Right cardiac atrium (tissue), 5 donors: ENCODE measurements at regions not wholly inside any gene's neighbourhood (a gene's known extent, or its start where the extent isn't known, plus 50 kb on each side); places are given as distances from the start of the nearest gene placed in this dataset.

Source experiments
- ATAC-seq, 2 donors: fragments of 200-7000 bp; cut with Tn5 transposase; one replicate each; pipeline versions ENCODE4 v1.8.0 to v1.9.1; 2020; ENCODE audit warnings: moderate library complexity in 2 of 2, mild to moderate bottlenecking in 1 of 2
- DNase-seq, 3 donors: peaks; one replicate each; pipeline ENCODE4 v3.0.0-alpha.2; 2020
- H3K27ac ChIP-seq: one replicate; pipeline ENCODE4 v1.5.1; 2013; ENCODE audit warnings: mild to moderate bottlenecking, low read length, control low read depth, moderate library complexity
- H3K27me3 ChIP-seq: one replicate; pipeline ENCODE4 v1.6.1; 2013; ENCODE audit not compliant: control insufficient read depth, insufficient read depth
- H3K4me1 ChIP-seq: one replicate; pipeline ENCODE4 v1.6.1; 2013; ENCODE audit warnings: low read length; ENCODE audit not compliant: control insufficient read depth, insufficient read depth
- H3K4me3 ChIP-seq: one replicate; pipeline ENCODE4 v1.5.1; 2013; ENCODE audit warnings: low read length, control low read depth
- H3K9me3 ChIP-seq: one replicate; pipeline ENCODE4 v1.6.1; 2013; ENCODE audit warnings: low read length; ENCODE audit not compliant: control insufficient read depth
- WGBS: extraction: QIAGEN DNeasy Blood & Tissue Kit; methylation state at CpG from one replicate; pipeline ENCODE4 v1.1.7; 2013; 5-methylcytosine and 5-hydroxymethylcytosine counted together
- intact Hi-C, 4 donors: fragments of 100-400 bp; cut with DNase I; formaldehyde crosslinking; loops; one replicate each; pipeline versions ENCODE4 v1.11.0 to v1.14.0; 2022 to 2023
- donor health status: healthy with polysubstance abuse.
- donor health status: DM: no; HTN: yes; CAD: no.
- donor health status: DM: no; HTN: no; CAD: no.
- donor health status: DM: no; HTN: yes; CAD: no; lungs with severe emphysema.
- donor health status: DM: yes; HTN: yes; CAD: no.

- Histone ChIP-seq H3K27ac (no peak overlapping the region), H3K4me1 (no peaks in the 10 kb centered on the region), H3K4me3 (no peak overlapping the region), H3K27me3 (no peaks in the 10 kb centered on the region), H3K9me3 (no peaks in the 10 kb centered on the region)
- DNase-seq, result no peak
- 92% methylated on average over 2 of the region's 2 CpGs for WGBS
- ATAC-seq, result no peak
- intact Hi-C loops, result no loop called here
These were observed 69.7 kb downstream of the PSMB1 start for GRCh38 chr6:170483413-170483812.

DNA sequence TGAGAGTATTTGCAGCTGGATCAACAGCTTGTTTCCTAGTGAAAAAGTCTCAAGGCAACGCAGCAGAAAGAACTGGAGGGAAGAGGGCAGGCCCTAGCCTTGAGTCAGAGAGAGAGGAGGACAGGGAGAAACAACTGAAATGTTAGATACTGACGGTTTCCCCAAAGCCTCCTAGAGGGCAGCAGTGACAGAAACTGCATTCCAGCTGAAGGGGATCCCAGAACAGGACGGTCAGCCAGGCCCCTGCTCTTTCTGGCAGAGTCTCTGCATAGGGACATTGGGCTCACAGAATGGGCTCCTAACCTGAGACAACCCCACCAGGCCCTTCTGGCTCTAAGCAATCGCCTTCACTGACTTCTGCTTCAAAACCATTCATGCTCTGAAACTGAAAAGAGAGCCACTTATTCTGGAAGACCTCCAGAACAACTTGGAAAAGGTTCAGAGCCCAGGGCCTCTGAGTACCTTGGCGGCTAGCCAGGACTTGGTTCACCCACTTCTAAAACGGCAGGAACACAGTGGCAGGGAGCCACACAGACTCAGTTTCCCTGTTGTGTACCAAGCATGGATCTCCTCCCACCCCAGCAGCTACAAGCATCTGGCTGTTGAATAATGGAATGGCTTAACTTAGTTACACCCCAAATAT lies 72.9 kb downstream of the PSMB1 start:
- Histone ChIP-seq H3K9me3 (no peaks in the 10 kb centered on the region), H3K27me3 (no peaks in the 10 kb centered on the region), H3K4me3 (no peak overlapping the region), H3K27ac (peak overlapping the region; percentile 31), H3K4me1 (no peaks in the 10 kb centered on the region)
- DNase-seq (peak in 2 of 3 donors; percentile 61 to 73), ATAC-seq (peak; percentile 69 to 85)
- 25% methylated on average over 6 of the region's 6 CpGs for WGBS
- intact Hi-C loops, result no loop called here

DNA sequence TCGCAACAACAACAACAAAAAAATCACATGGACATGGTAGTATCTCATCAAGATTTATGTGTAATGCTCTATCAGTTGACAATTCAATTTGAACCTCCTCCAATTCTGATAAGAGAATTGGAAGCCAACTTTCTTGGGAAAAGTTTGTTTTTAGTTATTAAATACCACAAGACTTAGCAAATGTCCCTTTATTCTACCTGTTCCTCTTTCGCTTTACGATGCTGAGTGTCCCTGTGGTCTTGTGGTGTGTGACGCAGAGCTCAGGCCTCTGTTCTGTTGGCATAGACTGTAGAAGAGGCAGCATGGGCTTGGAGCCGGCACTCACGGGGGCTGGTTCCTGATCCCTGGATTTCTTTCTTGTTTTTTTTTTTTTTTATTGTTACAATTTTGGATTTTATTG lies 76.7 kb downstream of the PSMB1 start:
- intact Hi-C loops, result no loop called here
- no peak overlapping the region for H3K27ac ChIP-seq
- no peaks in the 10 kb centered on the region for H3K9me3 ChIP-seq
- no peaks in the 10 kb centered on the region for H3K27me3 ChIP-seq
- no peak for ATAC-seq
- 84% methylated on average over 6 of the region's 6 CpGs for whole genome bisulfite sequencing
- DNase-seq, result no peak
- no peaks in the 10 kb centered on the region for H3K4me1 ChIP-seq
- no peak overlapping the region for H3K4me3 ChIP-seq

GRCh38 chr6:170475118-170475517 lies 78.0 kb downstream of the PSMB1 start:
- intact Hi-C loops, result no loop called here
- Histone ChIP-seq H3K27ac (no peak overlapping the region), H3K4me1 (no peaks in the 10 kb centered on the region), H3K9me3 (no peaks in the 10 kb centered on the region), H3K4me3 (no peak overlapping the region), H3K27me3 (no peaks in the 10 kb centered on the region)
- DNase-seq (no peak), ATAC-seq (no peak)
- 78% methylated on average over 3 of the region's 3 CpGs for WGBS

GRCh38 chr6:170473801-170474200 lies 79.3 kb downstream of the PSMB1 start:
- H3K4me3 ChIP-seq, result no peak overlapping the region
- no peaks in the 10 kb centered on the region for H3K27me3 ChIP-seq
- no peak overlapping the region for H3K27ac ChIP-seq
- no peaks in the 10 kb centered on the region for H3K9me3 ChIP-seq
- no peaks in the 10 kb centered on the region for H3K4me1 ChIP-seq
- intact Hi-C loops, result no loop called here
- DNase-seq (no peak), ATAC-seq (no peak)
- WGBS, result 86% methylated on average over 7 of the region's 7 CpGs

DNA sequence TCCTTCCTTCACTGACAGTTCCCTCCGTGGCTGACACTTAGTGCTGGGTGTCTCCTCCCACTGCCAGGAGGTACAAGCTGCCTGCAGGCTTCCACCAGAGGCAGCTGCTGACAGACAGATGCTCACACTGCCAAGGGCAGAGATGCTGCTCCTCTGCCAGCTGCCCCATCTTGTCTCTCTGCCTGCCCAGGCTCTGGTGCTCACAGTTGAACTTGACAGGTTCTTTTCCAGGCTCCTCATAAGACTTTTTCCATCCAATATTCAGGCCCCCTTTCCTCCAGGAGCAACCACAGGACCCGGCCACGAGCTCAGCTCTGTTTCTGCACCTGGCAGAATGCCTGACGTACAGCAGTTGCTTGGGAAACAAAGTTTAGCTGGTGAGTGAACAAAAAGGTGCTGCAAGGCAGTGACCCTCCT lies 79.8 kb downstream of the PSMB1 start:
- H3K4me3 ChIP-seq, result no peak overlapping the region
- intact Hi-C loops, result no loop called here
- 28% methylated on average over 4 of the region's 4 CpGs for WGBS
- H3K27ac ChIP-seq, result no peak overlapping the region
- no peaks in the 10 kb centered on the region for H3K4me1 ChIP-seq
- no peaks in the 10 kb centered on the region for H3K9me3 ChIP-seq
- H3K27me3 ChIP-seq, result no peaks in the 10 kb centered on the region
- DNase-seq (peak; percentile 34 to 76 (median 71)), ATAC-seq (peak; percentile 88 to 94)

GRCh38 chr6:170471491-170471890 lies 81.6 kb downstream of the PSMB1 start:
- intact Hi-C loops, result no loop called here
- no peak for ATAC-seq

DNA sequence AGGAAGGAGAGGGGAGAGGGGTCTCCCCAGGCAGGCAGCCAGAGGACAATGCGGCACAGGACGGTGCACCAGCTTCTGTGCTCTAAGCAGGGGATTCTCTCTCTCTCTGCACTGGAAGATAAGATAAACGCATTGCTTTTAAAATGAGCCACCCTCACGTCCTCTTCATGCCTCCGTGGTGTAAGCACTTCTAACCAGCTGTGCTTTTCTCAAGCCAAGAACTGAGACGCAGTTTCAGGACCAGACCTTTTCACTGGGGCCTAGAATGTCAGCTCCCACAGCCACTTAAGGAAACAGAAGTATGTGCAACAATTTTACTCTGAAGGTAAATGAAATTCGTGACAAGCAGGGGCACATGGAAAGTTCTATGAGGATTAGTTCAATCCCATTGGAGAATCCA lies 82.4 kb downstream of the PSMB1 start:
- Histone ChIP-seq H3K4me1 (no peaks in the 10 kb centered on the region), H3K4me3 (no peak overlapping the region), H3K27me3 (no peaks in the 10 kb centered on the region), H3K27ac (no peak overlapping the region), H3K9me3 (no peaks in the 10 kb centered on the region)
- ATAC-seq (no peak), DNase-seq (no peak)
- intact Hi-C loops, result no loop called here
- WGBS, result 19% methylated on average over 7 of the region's 7 CpGs

More at GRCh38 chr6:170471491-170471890, 81.6 kb downstream of the PSMB1 start:
- H3K4me1 ChIP-seq, result no peaks in the 10 kb centered on the region
- H3K4me3 ChIP-seq, result no peak overlapping the region
- no peak overlapping the region for H3K27ac ChIP-seq
- WGBS, result 71% methylated on average over 5 of the region's 5 CpGs
- no peaks in the 10 kb centered on the region for H3K9me3 ChIP-seq
- no peaks in the 10 kb centered on the region for H3K27me3 ChIP-seq
- no peak for DNase-seq

- Histone ChIP-seq H3K27ac (no peak overlapping the region), H3K9me3 (no peaks in the 10 kb centered on the region), H3K4me3 (no peak overlapping the region), H3K27me3 (no peaks in the 10 kb centered on the region), H3K4me1 (no peaks in the 10 kb centered on the region)
- intact Hi-C loops, result no loop called here
- WGBS, result 74% methylated on average over 7 of the region's 7 CpGs
- DNase-seq (no peak), ATAC-seq (no peak)
These were observed 88.6 kb downstream of the PSMB1 start for GRCh38 chr6:170464524-170464979.

- DNase-seq, result no peak
- Histone ChIP-seq H3K4me1 (no peaks in the 10 kb centered on the region), H3K27ac (no peak overlapping the region), H3K9me3 (no peaks in the 10 kb centered on the region), H3K4me3 (no peak overlapping the region), H3K27me3 (no peaks in the 10 kb centered on the region)
- ATAC-seq, result no peak
- WGBS, result 63% methylated on average over 9 of the region's 9 CpGs
- intact Hi-C loops, result no loop called here
These were observed 89.0 kb downstream of the PSMB1 start for GRCh38 chr6:170464080-170464479.

GRCh38 chr6:170463101-170463721 lies 89.9 kb downstream of the PSMB1 start:
- H3K27me3 ChIP-seq, result no peaks in the 10 kb centered on the region
- WGBS, result 75% methylated on average over 22 of the region's 22 CpGs
- no peak overlapping the region for H3K27ac ChIP-seq
- DNase-seq (no peak), ATAC-seq (peak; percentile 8 to 34)
- no peaks in the 10 kb centered on the region for H3K4me1 ChIP-seq
- no peak overlapping the region for H3K4me3 ChIP-seq
- no peaks in the 10 kb centered on the region for H3K9me3 ChIP-seq
- intact Hi-C loops, result no loop called here
